ENCODE measurements at regions not wholly inside any gene's neighbourhood (a gene's known extent, or its start where the extent isn't known, plus 50 kb on each side); places are given as distances from the start of the nearest gene placed in this dataset.

DNA sequence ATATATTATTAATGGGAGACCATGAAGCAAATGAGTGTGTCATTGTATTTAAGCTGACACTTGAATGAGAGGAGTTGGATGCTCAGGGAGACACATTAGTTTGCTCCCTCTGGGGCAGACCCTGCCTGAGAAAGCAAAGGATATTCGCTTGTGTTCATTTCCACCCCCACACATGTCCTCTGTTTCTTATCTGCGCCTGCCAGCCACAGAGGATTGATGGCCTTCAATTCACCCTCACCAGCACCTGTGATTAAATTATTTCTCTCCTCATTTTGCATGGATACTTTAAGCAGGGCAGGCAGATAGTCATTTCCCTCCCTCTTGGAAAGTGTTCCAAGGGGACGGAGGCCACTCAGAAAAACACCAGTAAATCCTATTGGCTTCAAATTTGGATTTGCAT is 185.2 kb upstream of the GMDS start:
- TF ChIP-seq, protein P1, sequence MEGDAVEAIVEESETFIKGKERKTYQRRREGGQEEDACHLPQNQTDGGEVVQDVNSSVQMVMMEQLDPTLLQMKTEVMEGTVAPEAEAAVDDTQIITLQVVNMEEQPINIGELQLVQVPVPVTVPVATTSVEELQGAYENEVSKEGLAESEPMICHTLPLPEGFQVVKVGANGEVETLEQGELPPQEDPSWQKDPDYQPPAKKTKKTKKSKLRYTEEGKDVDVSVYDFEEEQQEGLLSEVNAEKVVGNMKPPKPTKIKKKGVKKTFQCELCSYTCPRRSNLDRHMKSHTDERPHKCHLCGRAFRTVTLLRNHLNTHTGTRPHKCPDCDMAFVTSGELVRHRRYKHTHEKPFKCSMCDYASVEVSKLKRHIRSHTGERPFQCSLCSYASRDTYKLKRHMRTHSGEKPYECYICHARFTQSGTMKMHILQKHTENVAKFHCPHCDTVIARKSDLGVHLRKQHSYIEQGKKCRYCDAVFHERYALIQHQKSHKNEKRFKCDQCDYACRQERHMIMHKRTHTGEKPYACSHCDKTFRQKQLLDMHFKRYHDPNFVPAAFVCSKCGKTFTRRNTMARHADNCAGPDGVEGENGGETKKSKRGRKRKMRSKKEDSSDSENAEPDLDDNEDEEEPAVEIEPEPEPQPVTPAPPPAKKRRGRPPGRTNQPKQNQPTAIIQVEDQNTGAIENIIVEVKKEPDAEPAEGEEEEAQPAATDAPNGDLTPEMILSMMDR (IDR thresholded peaks at IDR 0.05) = no peak
- TF ChIP-seq TCF7L2 (IDR thresholded peaks at IDR 0.05; ENCODE audit: low read depth, low read length) = no peak
- TF ChIP-seq SIN3A (IDR thresholded peaks at IDR 0.05; ENCODE audit: borderline replicate concordance, insufficient read depth, low read depth, low read length) = no peak
- TF ChIP-seq POLR2AphosphoS5 (IDR thresholded peaks at IDR 0.05; ENCODE audit: low read depth, low read length) = no peak

All from Panc1 (cell line).